ENCODE measurements at regions not wholly inside any gene's neighbourhood (a gene's known extent, or its start where the extent isn't known, plus 50 kb on each side); places are given as distances from the start of the nearest gene placed in this dataset.

- TF ChIP-seq CTCF (IDR thresholded peaks at IDR 0.05) (no peak), POLR2A (IDR thresholded peaks at IDR 0.05) (no peak)
Observed at GRCh38 chr2:163953390-163953907, 217.6 kb upstream of the FIGN start.

Data from lower leg skin (tissue), 3 donors.